Endodermal cell (in vitro differentiated cells): ENCODE measurements at regions not wholly inside any gene's neighbourhood (a gene's known extent, or its start where the extent isn't known, plus 50 kb on each side); places are given as distances from the start of the nearest gene placed in this dataset.

ENCODE experiments used
- DNase-seq: peaks from one replicate; pipeline ENCODE4 v3.0.0-alpha.2; 2017
- H3K27ac ChIP-seq: 2 replicates; pipeline ENCODE4 v1.5.1; 2013; ENCODE audit warnings: mild to moderate bottlenecking, low read depth, low read length, moderate library complexity
- H3K27me3 ChIP-seq: 2 replicates; pipeline ENCODE4 v1.6.1; 2013; ENCODE audit warnings: mild to moderate bottlenecking, low read length, moderate library complexity; ENCODE audit not compliant: insufficient read depth, control insufficient read depth, poor library complexity, severe bottlenecking
- H3K36me3 ChIP-seq: 2 replicates; pipeline ENCODE4 v1.7.0; 2013; ENCODE audit warnings: mild to moderate bottlenecking, low read length, moderate library complexity; ENCODE audit not compliant: control insufficient read depth, insufficient read depth
- H3K4me1 ChIP-seq: one replicate; pipeline ENCODE4 v1.7.0; 2013; ENCODE audit warnings: low read length; ENCODE audit not compliant: control insufficient read depth, insufficient read depth
- H3K4me3 ChIP-seq: 2 replicates; pipeline ENCODE4 v1.5.1; 2013; ENCODE audit warnings: mild to moderate bottlenecking, low read length, moderate library complexity
- H3K9ac ChIP-seq: 2 replicates; pipeline ENCODE4 v1.6.1; 2013; ENCODE audit warnings: mild to moderate bottlenecking, low read length, moderate library complexity; ENCODE audit not compliant: poor library complexity, severe bottlenecking; ENCODE audit errors: extremely low read depth
- H3K9me3 ChIP-seq: 2 replicates; pipeline ENCODE4 v1.6.1; 2013; ENCODE audit warnings: mild to moderate bottlenecking, low read length, moderate library complexity; ENCODE audit not compliant: control insufficient read depth
- H3K27ac Mint-ChIP-seq: 2 replicates; pipeline ENCODE4 v1.8.0; 2020; ENCODE audit warnings: mixed read lengths
- H3K27me3 Mint-ChIP-seq: 2 replicates; pipeline ENCODE4 v1.8.0; 2021; ENCODE audit warnings: mild to moderate bottlenecking, mixed read lengths; ENCODE audit not compliant: insufficient read depth
- H3K36me3 Mint-ChIP-seq: 2 replicates; pipeline ENCODE4 v1.8.0; 2020; ENCODE audit warnings: low read depth, mixed read lengths
- H3K4me1 Mint-ChIP-seq: 2 replicates; pipeline ENCODE4 v1.8.0; 2020; ENCODE audit warnings: mixed read lengths
- H3K4me3 Mint-ChIP-seq: 2 replicates; pipeline ENCODE4 v1.8.0; 2020; ENCODE audit warnings: mild to moderate bottlenecking, moderate library complexity, mixed read lengths
- H3K9me3 Mint-ChIP-seq: 2 replicates; pipeline ENCODE4 v1.8.0; 2020; ENCODE audit warnings: mild to moderate bottlenecking, mixed read lengths
- WGBS, 2 experiments: methylation state at CpG; one replicate each; pipeline versions ENCODE4 v1.1.5 to v1.1.7; 2013; ENCODE audit warnings: missing lambda C conversion rate in 2 of 2, mixed read lengths in 1 of 2; ENCODE audit not compliant: insufficient coverage in 1 of 2, insufficient read length in 1 of 2; 5-methylcytosine and 5-hydroxymethylcytosine counted together
- TF ChIP-seq, protein P1 (sequence below): fragments of 200-600 bp; sonication (generic); conservative IDR thresholded peaks from 2 replicates; pipeline ENCODE4 v1.5.0; 2021; ENCODE audit warnings: antibody characterized with exemption, mild to moderate bottlenecking

DNA sequence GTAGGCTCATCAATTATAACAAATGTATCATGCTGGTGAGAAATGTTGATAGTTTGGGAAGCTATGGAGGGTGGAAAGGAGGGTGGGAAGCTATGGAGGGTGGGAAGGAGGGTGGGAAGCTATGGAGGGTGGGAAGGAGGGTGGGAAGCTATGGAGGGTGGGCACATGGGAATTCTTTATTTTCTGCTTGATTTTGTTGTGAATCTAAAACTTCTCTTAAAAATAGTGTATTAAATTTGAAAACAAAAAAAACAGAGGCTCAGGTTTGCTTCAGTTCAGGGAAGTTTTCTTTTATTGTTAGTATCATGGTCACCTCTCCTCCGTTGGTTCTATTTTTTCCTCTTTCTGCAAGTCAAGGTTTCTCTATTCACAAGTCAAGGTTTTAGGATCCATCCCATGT lies 106.4 kb downstream of the SOD2 start:
- Histone ChIP-seq H3K27me3 (no peaks in the 10 kb centered on the region), H3K27ac (no peak overlapping the region), H3K9me3 (peaks cover 8% of the 10 kb centered on the region), H3K4me1 (no peaks in the 10 kb centered on the region), H3K9ac (no peak overlapping the region), H3K4me3 (no peak overlapping the region), H3K36me3 (no peaks in the 10 kb centered on the region)
- peaks cover 9% of the 10 kb centered on the region for H3K4me1 Mint-ChIP-seq
- TF ChIP-seq, protein P1, sequence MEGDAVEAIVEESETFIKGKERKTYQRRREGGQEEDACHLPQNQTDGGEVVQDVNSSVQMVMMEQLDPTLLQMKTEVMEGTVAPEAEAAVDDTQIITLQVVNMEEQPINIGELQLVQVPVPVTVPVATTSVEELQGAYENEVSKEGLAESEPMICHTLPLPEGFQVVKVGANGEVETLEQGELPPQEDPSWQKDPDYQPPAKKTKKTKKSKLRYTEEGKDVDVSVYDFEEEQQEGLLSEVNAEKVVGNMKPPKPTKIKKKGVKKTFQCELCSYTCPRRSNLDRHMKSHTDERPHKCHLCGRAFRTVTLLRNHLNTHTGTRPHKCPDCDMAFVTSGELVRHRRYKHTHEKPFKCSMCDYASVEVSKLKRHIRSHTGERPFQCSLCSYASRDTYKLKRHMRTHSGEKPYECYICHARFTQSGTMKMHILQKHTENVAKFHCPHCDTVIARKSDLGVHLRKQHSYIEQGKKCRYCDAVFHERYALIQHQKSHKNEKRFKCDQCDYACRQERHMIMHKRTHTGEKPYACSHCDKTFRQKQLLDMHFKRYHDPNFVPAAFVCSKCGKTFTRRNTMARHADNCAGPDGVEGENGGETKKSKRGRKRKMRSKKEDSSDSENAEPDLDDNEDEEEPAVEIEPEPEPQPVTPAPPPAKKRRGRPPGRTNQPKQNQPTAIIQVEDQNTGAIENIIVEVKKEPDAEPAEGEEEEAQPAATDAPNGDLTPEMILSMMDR = no peak
- no peaks in the 10 kb centered on the region for H3K9me3 Mint-ChIP-seq
- H3K27ac Mint-ChIP-seq = no peak overlapping the region
- DNase-seq = no peak
- no peaks in the 10 kb centered on the region for H3K36me3 Mint-ChIP-seq
- H3K4me3 Mint-ChIP-seq = no peak overlapping the region
- WGBS, 2 experiments = 84 to 100% methylated on average over 1 of the region's 1 CpG
- H3K27me3 Mint-ChIP-seq = no peaks in the 10 kb centered on the region

DNA sequence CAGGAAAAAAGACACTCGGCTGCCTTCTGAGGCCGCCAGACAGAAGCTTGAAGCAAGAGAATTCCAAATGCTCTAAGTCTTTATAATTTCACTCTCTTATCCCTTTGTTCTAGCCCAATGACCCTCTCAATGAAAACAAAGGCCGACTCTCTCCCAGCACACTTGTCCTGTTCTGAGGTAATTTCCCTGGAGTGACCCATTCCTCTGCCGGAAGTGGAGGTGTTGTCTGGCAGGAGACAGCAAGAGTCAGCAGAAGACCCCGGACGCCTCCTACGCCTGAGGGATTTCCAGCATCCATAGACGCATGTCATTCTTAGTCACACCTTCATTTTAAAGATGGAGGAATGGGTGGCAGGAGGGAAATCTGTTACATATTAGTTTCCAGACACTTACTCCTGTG lies 110.3 kb downstream of the SOD2 start:
- Mint-ChIP-seq H3K27ac (no peak overlapping the region), H3K4me3 (no peak overlapping the region), H3K27me3 (no peaks in the 10 kb centered on the region), H3K4me1 (peaks cover 9% of the 10 kb centered on the region), H3K36me3 (no peaks in the 10 kb centered on the region), H3K9me3 (no peaks in the 10 kb centered on the region)
- Histone ChIP-seq H3K9ac (no peak overlapping the region), H3K36me3 (no peaks in the 10 kb centered on the region), H3K27ac (no peak overlapping the region), H3K4me1 (no peaks in the 10 kb centered on the region), H3K4me3 (no peak overlapping the region), H3K9me3 (no peaks in the 10 kb centered on the region), H3K27me3 (no peaks in the 10 kb centered on the region)
- no peak for DNase-seq
- WGBS, 2 experiments = 88 to 89% methylated on average over 4 to 8 of the region's 8 CpGs
- TF ChIP-seq, protein P1 = no peak

DNA sequence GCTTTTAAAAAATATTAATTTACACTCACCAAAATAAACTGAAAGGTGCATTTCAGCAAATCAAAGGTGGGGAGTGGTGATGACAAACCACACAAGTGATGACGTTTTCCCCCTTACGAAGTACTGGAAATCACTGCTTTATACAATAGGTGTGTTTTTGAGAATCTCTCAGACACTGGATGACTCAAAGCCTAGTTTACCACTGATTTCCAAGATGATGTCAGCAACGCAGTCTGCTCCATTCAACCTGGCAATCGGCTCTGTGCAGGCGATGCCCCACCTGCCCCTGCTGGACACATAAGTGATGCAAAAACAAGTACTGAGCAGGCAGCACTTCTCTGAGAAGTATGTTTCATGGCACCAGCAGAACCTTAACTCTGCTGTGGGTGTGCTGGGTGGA lies 114.4 kb downstream of the SOD2 start:
- Mint-ChIP-seq H3K9me3 (peaks cover 11% of the 10 kb centered on the region), H3K27me3 (no peaks in the 10 kb centered on the region), H3K27ac (no peak overlapping the region), H3K4me3 (no peak overlapping the region), H3K4me1 (peaks cover 9% of the 10 kb centered on the region), H3K36me3 (no peaks in the 10 kb centered on the region)
- no peaks in the 10 kb centered on the region for H3K27me3 ChIP-seq
- H3K27ac ChIP-seq = no peak overlapping the region
- no peak overlapping the region for H3K4me3 ChIP-seq
- H3K4me1 ChIP-seq = no peaks in the 10 kb centered on the region
- TF ChIP-seq, protein P1 = no peak
- H3K9me3 ChIP-seq = peaks cover 11% of the 10 kb centered on the region
- no peak overlapping the region for H3K9ac ChIP-seq
- H3K36me3 ChIP-seq = no peaks in the 10 kb centered on the region
- DNase-seq = no peak
- 93 to 95% methylated on average over 5 of the region's 5 CpGs for WGBS, 2 experiments
